ENCODE measurements at regions not wholly inside any gene's neighbourhood (a gene's known extent, or its start where the extent isn't known, plus 50 kb on each side); places are given as distances from the start of the nearest gene placed in this dataset.

DNA sequence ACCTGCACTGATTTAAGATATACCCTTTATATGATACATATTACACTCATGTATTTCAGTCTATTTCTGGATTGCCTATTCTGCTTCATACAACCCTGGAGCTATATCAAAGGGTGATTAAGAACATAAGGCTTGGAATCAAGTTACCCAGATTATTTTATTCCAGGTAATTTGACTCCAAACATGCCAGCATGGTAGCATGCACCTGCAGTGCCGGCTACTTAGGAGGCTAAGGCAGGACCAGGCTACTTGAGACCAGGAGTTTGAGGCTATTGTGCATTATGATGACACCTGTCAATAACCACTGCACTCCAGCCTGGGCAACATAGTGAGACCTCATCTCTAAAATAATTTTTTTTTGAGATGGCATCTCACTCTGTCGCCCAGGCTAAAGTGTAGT, 50.4 kb upstream of the NEO1 start:
- DNase-seq (ENCODE audit: low read depth in 4 of 4, low spot score in 3 of 4), result no peak

DNA sequence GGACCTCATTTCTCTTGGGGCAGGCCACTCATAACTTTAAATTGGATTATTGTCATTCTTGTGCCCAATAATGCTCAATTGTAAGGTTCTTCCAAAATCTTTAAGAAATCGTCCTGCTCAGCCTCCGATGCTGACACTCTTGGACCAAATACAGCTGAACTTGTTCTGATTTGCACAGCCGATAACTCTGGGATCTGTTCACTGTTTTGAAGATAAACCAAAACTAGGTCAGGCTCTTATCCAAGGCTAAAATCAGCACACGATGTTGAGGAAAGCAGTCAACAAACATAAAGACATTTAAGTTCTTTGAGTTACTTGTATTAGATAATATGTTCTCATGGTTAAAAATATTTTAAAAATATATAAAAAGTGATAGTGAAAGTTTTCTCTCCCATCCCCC, 52.0 kb upstream of the NEO1 start:
- DNase-seq (ENCODE audit: low read depth in 4 of 4, low spot score in 3 of 4), result no peak

DNA sequence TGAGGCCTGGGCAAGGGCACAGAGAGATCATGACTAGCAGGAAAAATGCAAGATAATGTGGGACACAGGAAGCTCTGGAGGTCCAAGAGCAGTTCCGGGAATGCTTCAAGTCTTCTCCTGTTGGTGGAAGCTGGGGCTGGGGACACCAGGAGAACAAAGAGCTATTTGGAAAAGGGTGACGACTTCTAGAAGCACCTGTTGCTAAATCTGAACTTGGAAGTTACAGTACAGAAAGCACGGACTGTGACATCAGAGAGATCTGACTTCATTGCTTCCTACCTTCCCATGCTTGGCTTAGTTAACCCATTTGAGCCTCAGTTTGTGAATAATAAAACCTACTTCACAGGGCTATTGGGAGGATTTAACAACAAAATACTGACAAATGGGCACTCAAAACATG, 52.7 kb upstream of the NEO1 start:
- no peak for DNase-seq (ENCODE audit: low read depth in 4 of 4, low spot score in 3 of 4)

DNA sequence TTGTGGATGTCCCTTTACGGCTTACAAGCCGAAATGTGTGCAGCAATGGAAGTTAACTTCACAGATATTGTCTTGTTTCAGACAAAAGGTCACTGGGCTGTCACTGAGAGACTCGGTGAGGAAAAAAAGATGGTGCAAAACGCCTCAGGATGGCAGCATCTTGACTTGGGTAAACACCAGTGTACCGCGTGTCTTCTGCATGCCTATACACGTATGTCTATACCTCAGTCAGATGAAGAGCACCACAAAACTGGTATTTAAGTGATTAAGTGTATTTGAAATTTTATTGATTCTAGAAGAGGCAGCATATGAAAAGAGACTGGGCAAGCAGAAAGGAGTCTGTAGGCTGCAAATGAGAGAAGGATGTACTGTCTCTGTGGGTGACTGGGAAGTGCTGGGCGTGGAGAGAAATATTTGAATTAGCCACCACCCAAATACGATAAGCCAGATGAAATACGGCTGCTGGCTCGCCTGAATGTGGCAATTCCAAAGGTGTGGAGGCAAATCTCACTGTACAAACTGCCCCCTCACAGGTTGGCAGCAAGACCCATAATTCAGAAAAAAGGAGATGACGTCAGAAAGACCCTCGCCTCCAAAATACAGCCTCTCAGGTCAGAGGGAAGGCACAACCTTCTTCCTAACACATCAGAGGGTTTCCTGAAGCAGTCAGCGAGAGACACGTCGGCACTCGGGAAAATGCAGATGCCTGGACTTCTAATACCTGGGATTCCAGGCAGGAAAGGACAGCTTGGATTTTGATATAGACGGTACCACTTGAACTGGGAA, 53.4 kb upstream of the NEO1 start:
- no peak for DNase-seq (ENCODE audit: low read depth in 4 of 4, low spot score in 3 of 4)

DNA sequence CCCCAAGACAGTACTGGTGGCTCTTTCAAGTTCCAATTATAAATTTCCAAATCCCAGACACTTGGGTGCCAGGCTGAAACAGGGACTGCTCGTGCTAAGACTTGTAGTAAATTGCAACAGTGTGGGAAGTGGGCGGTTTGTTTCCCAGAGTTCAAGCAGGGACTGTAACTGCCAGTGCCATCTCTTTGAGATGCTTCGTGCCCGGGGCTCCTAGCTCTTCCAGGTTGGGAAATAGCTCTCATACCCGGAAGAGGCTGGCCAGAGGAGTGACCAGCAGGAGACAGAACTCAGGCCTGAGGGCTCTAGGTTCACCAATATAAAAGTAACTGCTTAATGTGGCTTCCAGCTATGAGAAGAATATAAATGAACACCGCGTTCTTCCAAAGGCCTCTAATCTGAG, 54.0 kb upstream of the NEO1 start:
- DNase-seq (ENCODE audit: low read depth in 4 of 4, low spot score in 3 of 4), result no peak

DNA sequence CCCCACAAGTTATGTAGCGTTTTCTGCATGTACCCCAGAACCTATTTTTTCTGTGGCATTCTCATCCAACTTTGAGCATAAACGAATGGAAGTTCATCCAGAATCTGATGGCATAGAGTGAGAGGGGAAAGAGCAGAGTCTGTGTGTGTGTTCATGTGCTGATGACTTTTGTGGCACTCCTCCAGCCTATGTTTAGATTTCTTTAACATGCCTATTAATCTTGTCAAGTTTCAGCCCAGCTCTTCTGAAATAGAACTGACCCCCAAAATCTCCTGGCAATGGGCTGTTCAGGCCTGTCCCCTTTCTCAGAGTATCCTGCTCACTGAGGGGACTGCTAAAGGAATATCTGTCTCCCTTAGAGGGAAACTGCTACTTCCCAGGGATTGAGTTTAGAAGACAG, 56.4 kb upstream of the NEO1 start:
- no peak for DNase-seq (ENCODE audit: low read depth in 4 of 4, low spot score in 3 of 4)

DNA sequence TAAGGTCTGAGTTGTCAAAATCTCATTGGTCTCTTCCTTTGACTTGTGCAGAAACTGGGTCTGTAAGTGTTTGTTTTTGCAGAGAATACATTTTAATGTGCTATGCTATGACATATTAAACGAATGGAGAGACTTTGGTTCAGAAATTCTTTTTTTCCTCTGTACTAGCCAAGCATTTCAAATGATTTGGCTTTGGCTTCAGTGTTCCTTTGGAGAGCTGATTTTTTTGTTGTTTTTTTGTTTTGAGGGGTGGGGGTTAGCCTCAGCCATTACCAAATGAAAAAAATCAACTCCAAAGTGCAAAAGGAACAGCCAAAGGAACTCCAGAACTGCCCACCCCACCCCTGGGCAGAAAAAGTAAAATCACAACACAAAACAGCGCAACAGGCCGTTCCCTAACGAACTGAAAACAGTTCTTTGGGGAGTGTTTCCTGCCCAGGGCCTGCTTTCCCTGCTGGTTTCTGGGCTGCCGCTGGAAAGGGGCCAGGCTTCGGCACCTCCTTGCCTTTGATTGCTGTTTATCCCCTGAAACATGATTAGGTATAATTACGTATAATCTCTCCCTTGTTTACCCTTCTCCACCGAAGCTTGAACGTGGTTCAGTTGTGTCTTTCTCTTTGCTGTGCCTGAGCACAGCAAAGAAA, 57.6 kb upstream of the NEO1 start:
- no peak for DNase-seq (ENCODE audit: low read depth in 4 of 4, low spot score in 3 of 4)

DNA sequence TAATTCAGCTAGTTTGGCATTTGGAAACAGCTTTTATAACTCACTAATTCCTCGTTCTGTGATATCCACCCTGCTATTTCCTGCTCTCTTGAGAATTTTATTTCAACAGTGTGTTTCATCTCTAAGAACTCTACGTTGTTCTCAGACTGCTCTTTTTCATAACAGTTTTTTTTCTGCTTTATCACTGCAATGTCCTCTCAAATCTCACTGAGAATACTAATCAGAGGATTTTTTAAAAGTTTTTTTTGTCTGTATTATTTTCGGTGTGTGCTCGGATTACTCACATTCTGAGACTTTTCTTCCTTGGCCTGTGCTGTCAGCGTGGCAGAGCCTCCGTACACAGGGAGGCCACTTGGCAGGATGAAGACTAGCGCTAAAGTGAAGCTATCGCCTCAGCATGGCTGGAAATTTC, 59.4 kb upstream of the NEO1 start:
- DNase-seq (ENCODE audit: low read depth in 4 of 4, low spot score in 3 of 4), result no peak

DNA sequence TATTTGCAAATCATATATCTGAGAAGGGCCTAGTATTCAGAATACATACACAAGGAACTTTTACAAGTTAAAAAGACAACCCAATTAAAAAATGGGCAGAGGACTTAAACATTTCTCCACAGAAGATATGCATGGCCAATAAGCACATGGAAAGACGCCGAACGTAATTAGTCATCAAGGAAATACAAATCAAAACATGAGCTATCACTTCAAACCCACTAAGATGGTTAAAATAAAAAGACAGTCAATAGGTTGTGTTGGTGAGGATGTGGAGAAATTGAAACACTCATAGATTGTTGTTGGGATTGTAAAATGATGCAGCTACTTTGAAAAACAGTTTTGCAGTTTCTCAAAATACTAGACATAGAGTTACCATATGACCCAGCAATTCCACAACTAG, 61.2 kb upstream of the NEO1 start:
- no peak for DNase-seq (ENCODE audit: low read depth in 4 of 4, low spot score in 3 of 4)

DNA sequence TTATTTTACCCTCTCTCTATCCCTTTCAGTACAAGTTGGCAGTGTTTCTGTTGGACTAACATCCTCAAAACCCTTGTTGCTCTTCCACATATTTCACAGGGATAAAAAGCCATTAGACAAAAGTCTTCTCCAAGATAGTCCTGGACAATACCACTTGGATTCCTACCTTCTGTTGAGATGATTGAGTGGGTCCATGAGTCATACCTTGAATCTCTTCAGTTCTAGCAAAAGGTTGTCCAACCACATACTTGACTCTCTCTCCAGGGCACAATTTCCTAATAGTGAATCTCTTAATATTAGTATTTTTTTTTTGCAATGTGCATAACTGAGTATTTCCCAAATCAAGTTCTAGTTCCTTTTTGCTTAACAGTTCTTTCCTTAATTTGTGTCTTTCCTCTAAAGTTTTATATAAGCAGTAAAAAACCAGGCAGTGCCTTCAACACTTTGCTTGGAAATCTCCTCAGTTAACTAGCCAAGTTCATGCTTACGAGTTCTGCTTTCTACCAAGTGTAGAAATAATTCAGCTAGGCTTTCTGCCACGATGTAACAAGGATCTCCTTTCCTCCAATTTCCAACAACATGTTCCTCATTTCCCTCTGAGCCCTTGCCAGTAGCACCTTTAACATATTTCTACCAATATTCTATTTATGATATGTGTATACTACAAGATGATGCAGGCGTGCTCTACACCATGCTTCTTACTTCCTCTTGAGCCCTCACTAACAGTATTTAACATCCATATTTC, 68.3 kb upstream of the NEO1 start:
- no peak for DNase-seq (ENCODE audit: low read depth in 4 of 4, low spot score in 3 of 4)

DNA sequence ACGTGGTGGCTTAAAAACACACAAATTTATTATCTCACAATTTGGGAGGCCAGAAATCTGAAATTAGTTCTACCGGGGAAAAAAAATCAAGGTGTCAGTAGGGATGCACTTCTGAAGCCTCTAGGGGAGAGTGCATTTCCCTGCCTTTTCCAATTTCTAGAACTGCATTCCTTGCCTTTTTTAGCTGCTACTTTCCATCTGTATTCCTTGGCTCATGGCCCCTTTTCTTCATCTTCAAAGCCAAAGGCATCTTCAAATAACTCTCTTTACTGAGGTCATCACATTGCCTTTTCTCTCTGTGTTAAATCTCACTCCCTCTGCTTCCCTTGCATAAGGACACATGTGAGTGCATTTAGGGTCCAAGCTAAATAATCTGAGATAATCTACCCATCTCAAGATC, 69.5 kb upstream of the NEO1 start:
- no peak for DNase-seq (ENCODE audit: low read depth in 4 of 4, low spot score in 3 of 4)

DNA sequence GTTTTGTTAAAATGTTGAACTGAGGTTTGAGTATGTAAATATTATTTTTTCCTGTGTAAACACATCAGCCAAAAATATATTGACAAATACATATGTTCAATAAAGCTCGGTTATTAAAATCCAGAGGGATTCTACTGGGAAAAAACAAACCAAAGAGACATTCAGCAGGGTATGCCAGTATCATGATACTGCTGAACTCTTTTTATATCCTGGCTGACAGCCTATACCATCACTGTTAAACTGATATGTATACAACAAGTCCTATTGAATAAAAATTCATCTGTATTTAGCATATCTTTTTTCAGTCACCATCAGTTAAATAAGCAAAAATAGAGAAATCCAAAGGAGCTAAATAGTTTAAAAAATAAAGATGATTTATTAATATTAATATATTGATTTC, 71.6 kb upstream of the NEO1 start:
- no peak for DNase-seq (ENCODE audit: low read depth in 4 of 4, low spot score in 3 of 4)

DNA sequence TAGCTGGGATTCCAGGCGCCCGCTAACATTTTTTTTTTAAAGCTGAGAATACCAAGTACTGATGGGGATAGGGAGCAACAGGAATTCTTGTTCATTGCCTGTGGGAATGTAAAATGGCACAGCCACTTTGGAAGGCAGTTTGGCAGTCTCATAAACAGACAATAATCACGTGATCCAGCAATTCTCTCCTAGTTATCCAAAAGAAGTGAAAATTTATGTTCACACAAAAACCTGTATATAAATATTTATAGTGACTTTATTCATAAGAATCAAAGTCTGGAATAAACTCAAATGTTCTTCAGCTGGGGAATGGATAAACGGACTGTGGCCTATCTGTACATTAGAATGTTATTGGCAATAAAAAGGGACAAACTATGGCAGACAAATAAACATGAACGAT, 72.5 kb upstream of the NEO1 start:
- no peak for DNase-seq (ENCODE audit: low read depth in 4 of 4, low spot score in 3 of 4)

DNA sequence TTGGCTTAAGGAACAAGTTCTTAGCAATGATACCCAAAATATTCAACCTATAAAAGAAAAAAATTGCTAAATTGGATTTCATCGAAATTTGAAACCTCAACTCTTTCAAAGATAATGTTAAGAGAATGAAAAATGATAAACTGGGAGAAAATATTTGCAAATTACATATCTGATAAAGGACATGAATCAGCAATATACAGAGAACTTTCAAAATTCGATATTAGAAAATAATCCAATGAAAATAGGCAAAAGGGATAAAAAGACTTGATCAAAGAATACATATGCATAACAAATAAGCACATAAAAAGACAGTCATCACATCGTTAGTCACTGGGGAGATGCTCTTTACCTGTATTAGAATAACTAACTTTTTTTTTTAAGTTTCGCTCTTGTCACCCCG, 73.0 kb upstream of the NEO1 start:
- no peak for DNase-seq (ENCODE audit: low read depth in 4 of 4, low spot score in 3 of 4)

DNA sequence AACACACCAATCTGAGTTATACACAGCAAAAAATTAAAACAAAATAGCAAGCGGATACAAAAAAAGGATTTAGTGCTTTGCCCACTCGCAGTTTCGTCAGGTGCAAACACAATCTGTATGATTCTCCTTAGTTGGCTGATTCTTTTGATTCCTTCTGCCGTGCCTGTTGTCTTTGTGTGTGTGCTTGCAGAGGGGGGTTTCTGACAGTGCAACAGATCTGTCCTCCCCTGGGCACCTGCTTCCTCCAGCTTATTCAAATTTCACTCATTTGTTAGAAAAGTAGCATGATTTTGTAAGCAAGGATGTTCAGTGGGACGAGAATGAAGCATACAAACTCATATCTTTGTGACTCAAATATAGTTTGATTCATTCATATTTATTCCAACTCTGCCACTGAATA, 74.0 kb upstream of the NEO1 start:
- no peak for DNase-seq (ENCODE audit: low read depth in 4 of 4, low spot score in 3 of 4)

DNA sequence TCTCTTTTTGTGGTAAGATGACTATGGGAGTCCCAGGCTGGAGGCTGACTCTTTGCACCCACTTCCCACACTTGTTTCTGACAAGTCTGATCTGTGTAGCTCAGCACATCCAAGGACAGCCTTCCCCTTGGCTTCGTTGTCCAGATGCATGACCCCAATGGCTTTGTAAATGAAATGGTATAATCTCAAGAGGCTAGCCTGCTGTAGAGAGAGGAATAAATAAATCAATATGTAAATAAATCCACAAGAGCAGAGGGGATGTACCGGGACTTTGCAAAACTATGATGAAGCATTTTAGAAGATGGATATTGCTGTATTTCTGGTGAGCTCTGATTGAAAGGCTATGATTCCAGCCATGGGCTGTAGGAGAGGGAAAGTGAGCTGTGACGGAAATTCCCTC, 79.9 kb upstream of the NEO1 start:
- DNase-seq (ENCODE audit: low read depth in 4 of 4, low spot score in 3 of 4), result no peak

DNA sequence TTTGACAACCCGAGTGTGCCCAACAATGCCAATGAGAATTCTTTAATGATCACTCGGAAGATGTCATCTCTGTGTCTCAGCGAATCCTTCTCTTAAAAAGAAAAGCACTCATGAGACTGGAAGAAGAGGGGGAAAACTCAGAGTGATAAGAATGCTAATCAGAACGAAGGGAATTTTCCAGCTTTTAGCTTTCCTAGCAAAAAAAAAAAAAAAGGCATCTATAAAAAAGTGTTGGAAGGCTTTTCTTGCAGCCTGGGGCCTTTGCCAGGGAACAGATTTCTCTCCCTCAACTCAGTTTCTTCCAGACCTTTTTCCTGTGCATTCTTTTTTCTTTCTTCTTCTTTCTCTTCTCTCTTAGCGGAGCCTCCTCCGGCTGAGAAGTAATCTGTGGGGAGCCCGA, 80.5 kb upstream of the NEO1 start:
- DNase-seq (ENCODE audit: low read depth in 4 of 4, low spot score in 3 of 4), result no peak

DNA sequence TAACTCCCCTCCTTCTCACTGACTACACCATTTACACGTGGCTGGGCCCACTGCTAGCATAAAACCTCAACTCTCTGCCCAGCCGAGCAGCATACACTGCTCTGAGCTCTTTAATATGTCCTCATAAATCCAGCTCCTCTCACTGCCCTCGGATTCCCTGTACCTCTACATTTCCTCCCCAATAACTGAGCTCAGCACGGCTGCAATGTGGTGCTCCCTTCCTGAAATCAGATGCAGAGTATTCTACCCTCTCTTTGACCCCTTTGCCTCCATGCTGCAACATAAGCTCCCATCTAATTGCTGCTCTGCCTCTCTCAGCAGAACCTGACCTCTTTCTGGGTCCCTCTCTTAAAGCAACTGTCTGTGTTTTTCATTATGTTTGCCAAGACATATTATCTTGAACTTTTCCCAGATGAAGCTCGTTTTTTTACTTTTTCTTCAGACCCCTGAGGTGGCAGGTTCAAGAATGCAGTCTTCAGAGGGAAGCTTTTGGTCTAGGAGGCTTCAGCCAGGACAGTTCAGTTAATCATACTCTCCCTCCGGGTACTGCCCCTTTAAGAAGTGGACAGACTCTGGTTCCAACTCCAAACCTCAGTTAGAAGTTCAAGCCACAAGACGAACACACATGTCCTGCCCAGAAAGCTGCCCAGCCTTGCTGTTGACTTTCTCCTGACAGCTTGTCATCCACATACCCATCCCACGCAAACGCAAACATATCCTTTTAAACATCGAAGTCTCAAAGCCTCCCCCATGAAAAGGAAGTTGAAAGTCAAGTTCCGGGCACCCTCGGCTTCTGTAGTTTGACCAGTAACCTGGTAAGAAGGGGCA, 81.1 kb upstream of the NEO1 start:
- DNase-seq (ENCODE audit: low read depth in 4 of 4, low spot score in 3 of 4), result peak in 1 of 4 donors; percentile 31

DNA sequence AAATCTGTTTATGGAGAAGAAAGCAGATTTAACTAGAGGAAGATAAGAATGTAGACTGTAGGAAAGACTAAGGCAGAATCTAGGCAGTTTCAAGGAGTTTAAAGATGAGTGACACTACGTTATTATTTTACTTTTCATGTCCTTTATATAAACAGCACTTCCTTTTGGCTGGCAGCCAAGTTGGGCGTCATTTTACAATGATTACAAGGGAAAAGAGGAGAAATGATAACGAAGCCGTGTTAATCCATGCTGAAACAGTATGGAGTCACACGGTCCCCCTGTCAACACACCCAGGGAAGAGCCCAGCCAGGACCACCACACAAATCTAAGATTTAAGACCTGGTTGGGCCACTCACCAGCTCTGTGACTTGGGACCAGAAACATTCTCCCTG, 83.7 kb upstream of the NEO1 start:
- no peak for DNase-seq (ENCODE audit: low read depth in 4 of 4, low spot score in 3 of 4)

DNA sequence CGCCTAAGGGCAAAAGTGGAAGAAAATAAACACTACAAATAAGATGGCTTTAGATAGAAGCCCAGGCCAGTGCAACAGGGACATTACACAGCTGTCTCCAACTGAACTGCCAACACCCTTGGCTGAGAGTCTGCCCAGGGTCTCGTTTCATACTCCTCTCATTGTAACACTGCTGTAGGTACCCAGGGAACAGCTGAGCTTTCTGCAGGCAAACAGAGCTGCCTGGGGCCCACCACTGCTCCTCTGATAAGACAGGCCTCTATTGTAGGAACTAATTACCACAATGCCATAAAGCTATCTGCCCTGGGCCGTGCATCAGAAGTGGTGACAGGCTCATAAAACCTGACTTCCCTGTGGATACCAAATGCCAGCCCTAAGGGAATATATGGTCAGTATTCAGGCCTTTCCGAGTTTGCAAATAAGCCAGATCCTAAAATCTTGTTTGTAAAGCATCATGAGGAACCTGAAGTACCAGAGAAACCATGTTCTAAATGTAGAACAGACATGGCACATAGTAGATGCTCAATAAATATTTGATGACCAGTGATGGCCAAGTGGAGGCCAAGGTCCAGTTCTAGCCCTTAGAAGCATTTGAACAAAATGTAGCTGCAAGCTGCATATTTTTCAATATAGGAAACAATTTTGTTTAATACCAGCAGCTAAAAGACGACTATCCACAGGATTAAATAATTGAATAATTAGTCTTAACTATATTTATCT, 84.3 kb upstream of the NEO1 start:
- no peak for DNase-seq (ENCODE audit: low read depth in 4 of 4, low spot score in 3 of 4)
